ENCODE measurements at regions not wholly inside any gene's neighbourhood (a gene's known extent, or its start where the extent isn't known, plus 50 kb on each side); places are given as distances from the start of the nearest gene placed in this dataset.
"Not testable (repeated sequence)": the region's sequence is repeated elsewhere in the genome, so short reads cannot be mapped to it uniquely, and the experiment has no call there.

GRCh38 chr15:68482246-68482645 lies 50.3 kb upstream of the ITGA11 start:
- DNase-seq (ENCODE audit: low read depth, low spot score), result no peak

GRCh38 chr15:68483165-68483564 lies 51.2 kb upstream of the ITGA11 start:
- no peak overlapping the region for H3K27ac ChIP-seq
- no peak for DNase-seq (ENCODE audit: low read depth, low spot score)

More at GRCh38 chr15:68482246-68482645, 50.3 kb upstream of the ITGA11 start:
- H3K27ac ChIP-seq, result no peak overlapping the region

GRCh38 chr15:68484220-68484619 lies 52.3 kb upstream of the ITGA11 start:
- no peak overlapping the region for H3K27ac ChIP-seq
- no peak for DNase-seq (ENCODE audit: low read depth, low spot score)

- H3K27ac ChIP-seq, result no peak overlapping the region
- no peak for DNase-seq (ENCODE audit: low read depth, low spot score)
Observed at GRCh38 chr15:68484696-68485400, 52.9 kb upstream of the ITGA11 start.

- DNase-seq (ENCODE audit: low read depth, low spot score), result no peak
- H3K27ac ChIP-seq, result no peak overlapping the region
Observed at GRCh38 chr15:68485721-68486360, 53.9 kb upstream of the ITGA11 start.

- peak; percentile 31 for DNase-seq (ENCODE audit: low read depth, low spot score)
- H3K27ac ChIP-seq, result no peak overlapping the region
Observed at GRCh38 chr15:68487087-68487843, 55.3 kb upstream of the ITGA11 start.

- no peak for DNase-seq (ENCODE audit: low read depth, low spot score)
- H3K27ac ChIP-seq, result no peak overlapping the region
Observed at GRCh38 chr15:68488290-68488689, 56.3 kb upstream of the ITGA11 start.

GRCh38 chr15:68488966-68489365 lies 57.0 kb upstream of the ITGA11 start:
- no peak for DNase-seq (ENCODE audit: low read depth, low spot score)
- no peak overlapping the region for H3K27ac ChIP-seq

- DNase-seq (ENCODE audit: low read depth, low spot score), result no peak
- H3K27ac ChIP-seq, result no peak overlapping the region
Observed at GRCh38 chr15:68489421-68489820, 57.5 kb upstream of the ITGA11 start.

GRCh38 chr15:68491415-68492106 lies 59.6 kb upstream of the ITGA11 start:
- no peak for DNase-seq (ENCODE audit: low read depth, low spot score)
- no peak overlapping the region for H3K27ac ChIP-seq

GRCh38 chr15:68492855-68493254 lies 60.9 kb upstream of the ITGA11 start:
- DNase-seq (ENCODE audit: low read depth, low spot score), result no peak
- no peak overlapping the region for H3K27ac ChIP-seq

- no peak overlapping the region for H3K27ac ChIP-seq
- DNase-seq (ENCODE audit: low read depth, low spot score), result no peak
Observed at GRCh38 chr15:68493629-68494028, 61.7 kb upstream of the ITGA11 start.

- DNase-seq (ENCODE audit: low read depth, low spot score), result no peak
Observed at GRCh38 chr15:68494573-68495110, 62.7 kb upstream of the ITGA11 start.

GRCh38 chr15:68495221-68495950 lies 63.4 kb upstream of the ITGA11 start:
- no peak overlapping the region for H3K27ac ChIP-seq
- no peak for DNase-seq (ENCODE audit: low read depth, low spot score)

More at GRCh38 chr15:68494573-68495110, 62.7 kb upstream of the ITGA11 start:
- H3K27ac ChIP-seq, result no peak overlapping the region

GRCh38 chr15:68495981-68496705 lies 64.2 kb upstream of the ITGA11 start:
- H3K27ac ChIP-seq, result no peak overlapping the region
- DNase-seq (ENCODE audit: low read depth, low spot score), result no peak

- H3K27ac ChIP-seq; DNase-seq (ENCODE audit: low read depth, low spot score): not testable (repeated sequence)
Observed at GRCh38 chr15:68496751-68497150, 64.8 kb upstream of the ITGA11 start.

- H3K27ac ChIP-seq, result no peak overlapping the region
- DNase-seq (ENCODE audit: low read depth, low spot score), result no peak
Observed at GRCh38 chr15:68497206-68497910, 65.4 kb upstream of the ITGA11 start.

GRCh38 chr15:68498076-68498475 lies 66.1 kb upstream of the ITGA11 start:
- no peak overlapping the region for H3K27ac ChIP-seq
- no peak for DNase-seq (ENCODE audit: low read depth, low spot score)
